CD4-positive, alpha-beta T cell treated with Interleukin-1 beta for 1 hour (primary cell): ENCODE measurements at regions not wholly inside any gene's neighbourhood (a gene's known extent, or its start where the extent isn't known, plus 50 kb on each side); places are given as distances from the start of the nearest gene placed in this dataset.
A peak's percentile ranks its signal among the peaks of the same experiment; 100 is the strongest.

Source experiments
- DNase-seq, 2 donors: peaks; one replicate each; pipeline ENCODE4 v3.0.0-alpha.2; 2020 to 2022

DNA sequence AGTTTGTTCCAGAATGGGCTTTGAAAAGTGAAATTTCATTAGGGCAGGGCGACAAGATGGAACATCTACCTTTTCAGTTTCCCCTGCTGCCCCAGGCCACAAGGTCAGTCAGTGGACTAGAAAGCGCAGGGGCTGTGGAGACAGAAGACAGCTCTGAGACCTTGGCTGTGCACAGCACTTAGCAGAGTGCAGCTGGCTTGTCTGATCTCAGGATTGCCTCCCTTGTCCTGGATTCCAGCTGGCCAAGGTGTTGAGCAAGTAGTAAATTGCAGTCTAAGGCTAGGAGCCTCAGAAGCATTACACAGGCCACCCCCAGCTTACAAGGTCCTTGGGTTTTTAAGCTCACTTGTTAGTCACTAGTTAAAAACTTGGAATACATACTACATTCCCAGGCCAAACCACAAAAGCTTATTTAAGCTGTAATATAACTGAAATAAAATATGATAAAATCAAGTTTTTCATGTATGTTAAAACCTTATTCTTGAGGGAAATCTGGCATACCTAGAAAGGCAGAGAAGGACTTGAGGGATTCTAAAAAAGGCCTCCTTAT, 67.3 kb upstream of the NPY start:
- DNase-seq, result no peak

DNA sequence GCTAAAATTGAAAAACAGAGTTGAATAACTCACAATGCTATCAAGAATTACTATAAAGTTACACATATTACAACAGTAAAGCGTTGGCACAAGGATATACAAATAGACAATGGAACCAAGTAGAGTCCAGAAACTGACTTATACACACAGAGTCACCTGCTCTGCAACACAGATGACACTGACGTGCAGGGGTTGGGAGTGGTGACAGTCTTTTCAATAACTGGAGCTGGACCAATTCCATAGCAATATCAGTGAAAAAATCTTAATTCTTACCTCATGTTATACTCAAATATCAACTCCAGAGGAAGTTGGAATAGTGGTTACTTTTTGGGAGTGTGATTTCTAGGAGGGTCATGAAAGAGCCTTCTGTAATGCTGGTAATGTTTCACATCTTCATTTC, 62.5 kb upstream of the NPY start:
- no peak for DNase-seq

DNA sequence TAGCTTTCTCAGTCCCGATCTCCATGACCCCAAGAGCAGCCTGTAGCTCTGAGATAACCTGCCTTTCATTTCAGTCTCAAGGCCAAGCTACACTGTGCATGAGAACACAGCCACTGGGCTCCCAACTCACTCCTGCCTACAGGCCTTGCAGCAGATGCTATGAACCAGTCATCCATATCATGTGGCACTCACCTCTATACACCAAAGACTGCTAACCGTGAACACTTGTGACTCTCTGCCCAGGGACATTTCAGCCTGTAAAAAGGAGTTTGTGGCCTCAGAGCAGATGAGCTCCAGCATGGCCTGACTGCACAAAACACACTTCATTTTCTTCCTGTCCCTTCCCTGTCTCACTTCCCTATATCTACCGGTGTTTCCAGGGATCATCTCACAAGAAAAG, 56.9 kb upstream of the NPY start:
- DNase-seq, result no peak

DNA sequence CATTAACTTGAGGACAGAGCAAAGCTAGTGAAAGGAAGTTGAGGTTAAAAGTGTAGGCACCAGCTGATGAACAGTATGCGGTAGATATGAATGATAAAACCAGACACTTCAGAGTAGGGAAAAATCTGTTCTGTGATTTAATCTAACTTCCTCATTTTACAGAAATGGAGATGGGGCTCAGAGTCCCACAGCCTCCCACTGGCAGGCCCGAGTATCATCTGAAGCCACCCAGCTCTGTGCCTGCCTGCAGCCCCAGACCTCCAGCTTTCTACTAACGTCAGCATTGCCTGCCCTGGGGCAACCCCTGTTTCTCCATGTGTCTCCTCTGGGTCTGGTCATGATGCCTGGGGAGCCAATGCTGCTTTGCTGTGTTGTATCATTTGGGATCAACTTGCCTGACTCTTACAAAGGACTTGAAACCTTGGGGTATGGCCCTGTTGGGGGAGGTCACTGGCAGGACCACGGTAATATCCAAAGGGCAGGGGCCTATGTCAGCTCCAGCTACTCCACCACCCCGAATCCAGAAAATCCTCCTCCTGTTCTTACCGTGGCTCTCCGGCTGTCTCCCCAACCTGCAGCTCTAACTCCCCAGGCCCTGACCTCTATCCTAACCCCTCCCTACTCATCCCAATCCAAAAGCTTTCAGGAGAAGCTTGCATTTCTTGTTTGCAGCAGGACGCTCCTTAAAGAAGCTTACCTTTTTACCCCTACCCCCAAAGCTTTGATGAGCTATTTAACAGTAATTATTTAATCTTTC, 56.2 kb upstream of the NPY start:
- peak; percentile 2 to 17 for DNase-seq

DNA sequence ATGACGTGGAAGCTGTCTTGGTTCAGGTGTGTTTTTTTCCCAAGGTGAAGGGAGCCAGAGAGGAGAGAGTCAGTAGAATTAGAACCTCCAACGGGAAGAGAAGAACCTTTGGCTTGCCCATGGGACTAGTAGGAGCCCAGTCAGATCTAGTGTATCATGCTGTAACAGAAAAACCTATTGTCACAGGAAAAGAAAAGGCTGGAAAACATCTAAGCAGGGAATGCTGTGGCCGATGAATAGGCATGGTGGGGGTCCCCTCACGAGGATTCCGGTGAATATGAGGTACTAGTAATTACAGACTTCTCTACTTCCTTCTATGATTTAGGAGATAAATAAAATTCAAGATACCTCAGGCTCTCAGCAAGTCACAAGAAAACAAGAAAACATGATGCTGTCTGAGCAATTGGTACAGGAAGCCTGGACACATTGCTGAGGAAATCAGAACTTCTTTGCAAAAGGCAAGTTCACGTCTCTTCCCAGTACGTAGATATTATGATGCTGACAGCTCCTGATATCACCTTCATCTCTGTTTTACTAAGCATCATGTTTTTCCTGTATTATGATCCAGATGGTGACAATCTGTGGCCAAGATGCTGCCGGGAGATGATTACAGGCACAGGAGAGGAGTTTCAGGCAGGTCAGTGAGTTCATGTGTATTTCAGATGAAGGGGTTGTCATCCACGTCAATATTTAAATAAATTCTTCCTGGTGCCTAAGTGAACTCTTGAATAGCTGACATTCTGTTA, 54.3 kb upstream of the NPY start:
- no peak for DNase-seq

DNA sequence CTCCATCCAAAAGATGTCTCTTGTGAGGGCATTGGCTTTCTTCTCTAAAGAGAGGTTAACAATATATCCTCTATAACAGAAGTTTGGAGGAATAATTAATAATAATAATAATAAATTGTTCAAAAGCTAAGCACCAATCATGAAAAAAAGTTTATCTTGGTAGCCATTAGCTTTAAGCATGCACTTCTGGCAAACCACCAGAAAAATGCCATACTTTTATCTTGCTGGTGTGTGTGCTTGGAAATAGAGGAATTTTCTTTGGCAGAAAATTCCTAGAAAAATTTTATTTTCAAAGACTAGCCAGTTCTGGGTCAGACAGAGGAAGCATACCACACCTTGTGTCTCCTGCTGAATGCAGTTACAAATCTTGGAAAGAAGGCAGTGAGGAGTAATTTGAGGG, 52.5 kb upstream of the NPY start:
- no peak for DNase-seq

DNA sequence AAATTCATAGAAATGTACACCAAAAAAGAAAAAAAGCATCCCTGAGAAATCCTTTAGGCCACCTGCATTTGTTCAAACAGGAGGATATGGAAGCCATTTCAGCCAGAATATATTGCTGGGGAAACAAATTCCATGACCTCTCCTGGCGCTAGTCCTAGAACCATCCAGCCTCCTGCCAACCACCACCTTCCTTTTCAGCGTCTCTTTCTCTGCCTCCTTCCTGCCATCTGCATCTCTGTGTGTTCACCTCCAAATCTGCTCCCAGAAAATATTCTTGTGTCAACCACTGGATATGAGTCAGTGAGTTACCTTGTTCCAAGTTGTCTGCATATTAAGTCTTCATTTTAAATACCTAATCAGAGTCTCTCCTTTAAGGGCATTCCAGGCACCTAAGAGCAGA, 50.6 kb upstream of the NPY start:
- no peak for DNase-seq
